Heart left ventricle (tissue), 13 donors: ENCODE measurements at regions not wholly inside any gene's neighbourhood (a gene's known extent, or its start where the extent isn't known, plus 50 kb on each side); places are given as distances from the start of the nearest gene placed in this dataset.

Experiments
- POLR2A ChIP-seq, 2 donors: fragments of 450-650 bp; IDR thresholded peaks; one replicate each; pipeline ENCODE4 v1.6.1; 2017; ENCODE audit warnings: antibody characterized with exemption in 2 of 2, mild to moderate bottlenecking in 2 of 2, moderate library complexity in 2 of 2
- TF ChIP-seq, protein P1 (sequence below), 12 donors: fragments of 200-600 bp; sonication (generic) in 4 of 12; IDR thresholded peaks; one replicate each; pipeline versions ENCODE4 v1.5.0 to v1.8.0; 2018 to 2022; ENCODE audit warnings: antibody characterized with exemption in 12 of 12, mild to moderate bottlenecking in 5 of 12
- donor health status: ischemic (EF 13 %, LVEDD 7.1; RV severe dilation, severe dysfunction).
- donor health status: DM: no; HTN: yes; CAD: no.
- donor health status: DM: no; HTN: no; CAD: no.
- donor health status: ischemic (EF 25% LVEDD 6.9; RV normal size, moderate dysfunction).
- donor health status: ischemic (EF 25% LVEDD 5.7; RV mildly dilated, moderate dysfunction).
- donor health status: ischemic (EF 35%, LVEDD 5.7; RV mildly dilated, moderate dysfunction).
- donor health status: nonischemic (EF 11% LVEDD 7.7; RV severe dilation, severe dysfunction).
- donor health status: DM: yes; HTN: yes; CAD: no.
- donor health status: PGD.
- donor health status: ischemic (EF 29% LVEDD 5.4; RV normal size, mild dysfunction).
- donor health status: nonischemic (EF 23%, LVEDD 6.1; RV moderate dilation, normal function).

DNA sequence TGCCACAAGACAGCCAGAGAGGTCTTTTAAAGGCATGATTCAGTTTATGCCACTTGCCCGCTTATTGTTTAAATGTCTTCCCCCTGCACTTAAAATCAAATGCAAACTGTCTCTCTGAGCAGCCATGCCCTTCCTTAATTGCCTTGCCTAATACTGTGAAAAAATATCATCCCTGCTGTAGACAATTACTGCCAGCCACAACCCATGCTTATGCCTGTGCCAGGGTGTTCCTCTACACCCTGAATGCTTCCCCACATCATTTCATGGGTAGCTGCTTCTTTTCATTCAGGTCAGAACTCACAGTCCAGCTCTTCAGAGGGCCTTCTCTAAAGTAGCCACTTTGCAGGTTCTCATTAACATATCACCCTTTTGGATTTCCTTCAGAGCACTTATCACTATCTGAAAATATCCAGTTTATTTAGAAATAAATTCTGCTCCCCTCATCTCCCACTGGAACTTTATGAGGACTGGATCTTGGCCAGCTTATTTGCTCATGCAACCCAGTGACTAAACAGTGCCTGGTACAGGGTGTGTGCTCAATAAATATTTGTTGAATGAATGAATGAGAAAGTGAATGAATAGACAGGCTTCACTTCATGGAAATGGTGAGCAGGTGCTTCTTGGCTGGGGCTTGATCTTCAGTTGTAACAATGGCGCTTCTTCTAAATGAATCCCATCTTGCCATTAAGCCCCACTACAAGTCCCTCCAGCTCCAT, 162.4 kb upstream of the MDFIC start:
- TF ChIP-seq, protein P1, sequence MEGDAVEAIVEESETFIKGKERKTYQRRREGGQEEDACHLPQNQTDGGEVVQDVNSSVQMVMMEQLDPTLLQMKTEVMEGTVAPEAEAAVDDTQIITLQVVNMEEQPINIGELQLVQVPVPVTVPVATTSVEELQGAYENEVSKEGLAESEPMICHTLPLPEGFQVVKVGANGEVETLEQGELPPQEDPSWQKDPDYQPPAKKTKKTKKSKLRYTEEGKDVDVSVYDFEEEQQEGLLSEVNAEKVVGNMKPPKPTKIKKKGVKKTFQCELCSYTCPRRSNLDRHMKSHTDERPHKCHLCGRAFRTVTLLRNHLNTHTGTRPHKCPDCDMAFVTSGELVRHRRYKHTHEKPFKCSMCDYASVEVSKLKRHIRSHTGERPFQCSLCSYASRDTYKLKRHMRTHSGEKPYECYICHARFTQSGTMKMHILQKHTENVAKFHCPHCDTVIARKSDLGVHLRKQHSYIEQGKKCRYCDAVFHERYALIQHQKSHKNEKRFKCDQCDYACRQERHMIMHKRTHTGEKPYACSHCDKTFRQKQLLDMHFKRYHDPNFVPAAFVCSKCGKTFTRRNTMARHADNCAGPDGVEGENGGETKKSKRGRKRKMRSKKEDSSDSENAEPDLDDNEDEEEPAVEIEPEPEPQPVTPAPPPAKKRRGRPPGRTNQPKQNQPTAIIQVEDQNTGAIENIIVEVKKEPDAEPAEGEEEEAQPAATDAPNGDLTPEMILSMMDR (IDR thresholded peaks at IDR 0.05): no peak
- no peak for TF ChIP-seq POLR2A (IDR thresholded peaks at IDR 0.05)
